Esophagus muscularis mucosa (tissue), 4 donors: ENCODE measurements at regions not wholly inside any gene's neighbourhood (a gene's known extent, or its start where the extent isn't known, plus 50 kb on each side); places are given as distances from the start of the nearest gene placed in this dataset.

Experiments
- DNase-seq: peaks from one replicate; pipeline ENCODE4 v3.0.0-alpha.2; 2017; ENCODE audit errors: extremely low spot score
- H3K27ac ChIP-seq, 4 donors: fragments of 200-600 bp; sonication (generic); replicated peaks in 1 of 4; 1 replicate in 3 of 4; 2 replicates in 1 of 4; pipeline ENCODE4 v1.5.1; 2016 to 2019; ENCODE audit warnings: mild to moderate bottlenecking in 1 of 4
- H3K27me3 ChIP-seq, 4 donors: fragments of 200-600 bp; sonication (generic); one replicate each; pipeline versions ENCODE4 v1.5.1 to v1.6.0; 2016 to 2019
- H3K36me3 ChIP-seq, 4 donors: fragments of 200-600 bp; sonication (generic); one replicate each; pipeline ENCODE4 v1.5.1; 2016 to 2019
- H3K4me1 ChIP-seq, 4 donors: fragments of 200-600 bp; sonication (generic); one replicate each; pipeline ENCODE4 v1.5.1; 2016 to 2019
- H3K4me3 ChIP-seq, 4 donors: fragments of 200-600 bp; sonication (generic); 1 replicate in 2 of 4; 2 replicates in 2 of 4; pipeline ENCODE4 v1.5.1; 2016 to 2019; ENCODE audit warnings: mild to moderate bottlenecking in 4 of 4, moderate library complexity in 1 of 4
- H3K9me3 ChIP-seq, 4 donors: fragments of 200-600 bp; sonication (generic); 1 replicate in 3 of 4; 2 replicates in 1 of 4; pipeline ENCODE4 v1.5.1; 2016 to 2019
- EP300 ChIP-seq: sonication (generic); formaldehyde crosslinking; IDR thresholded peaks from one replicate; pipeline ENCODE4 v1.6.1; 2017; ENCODE audit warnings: antibody characterized with exemption
- POLR2A ChIP-seq: fragments of 450-650 bp; IDR thresholded peaks from one replicate; pipeline ENCODE4 v1.6.1; 2017; ENCODE audit warnings: antibody characterized with exemption, moderate library complexity, mild to moderate bottlenecking, low read depth
- POLR2AphosphoS5 ChIP-seq, 2 donors: sonication (generic); formaldehyde crosslinking; IDR thresholded peaks; one replicate each; pipeline ENCODE4 v1.6.1; 2017; ENCODE audit warnings: antibody characterized with exemption in 2 of 2
- WGBS: methylation state at CpG from one replicate; pipeline ENCODE4 v1.1.5; 2018; 5-methylcytosine and 5-hydroxymethylcytosine counted together
- intact Hi-C: fragments of 100-400 bp; cut with DNase I; formaldehyde crosslinking; loops from one replicate; pipeline ENCODE4 v1.15.1; 2023
- TF ChIP-seq, protein P1 (sequence below), 3 experiments: fragments of 200-600 bp in 2 of 3; fragments of 450-650 bp in 1 of 3; sonication (generic) in 2 of 3; IDR thresholded peaks; one replicate each; pipeline ENCODE4 v1.5.1; 2017 to 2019; ENCODE audit warnings: antibody characterized with exemption in 3 of 3, mild to moderate bottlenecking in 2 of 3, moderate library complexity in 1 of 3

DNA sequence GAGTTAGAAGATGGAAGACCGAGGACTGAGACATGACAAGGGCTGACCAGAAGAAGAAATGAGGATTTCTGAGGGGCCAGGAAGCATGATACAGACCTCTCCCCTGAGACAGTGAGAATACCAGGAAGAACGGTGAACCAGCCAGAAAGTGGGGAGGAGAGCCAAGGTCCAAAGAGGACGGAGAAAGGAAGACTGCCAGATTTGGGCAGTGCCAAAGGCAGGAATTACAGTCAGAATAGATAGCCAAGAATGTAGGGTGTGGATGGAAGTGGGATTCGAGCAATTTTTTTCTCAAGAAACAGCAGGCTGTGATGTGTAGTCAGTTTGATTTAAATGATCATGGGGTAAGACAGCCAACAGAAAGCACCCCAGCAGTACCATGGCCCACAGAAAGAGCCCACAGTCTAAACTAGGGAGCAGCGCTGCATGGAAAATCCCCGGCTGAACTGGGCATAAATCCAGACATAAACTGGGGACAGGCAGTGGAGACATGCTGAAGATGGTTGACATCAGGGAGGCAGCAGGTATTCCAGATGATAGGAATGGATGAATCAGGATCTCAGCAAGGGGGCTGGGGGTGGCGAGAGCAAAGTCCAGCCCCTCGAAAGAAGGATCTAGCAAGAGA lies 67.3 kb upstream of the BARX2 start:
- TF ChIP-seq EP300 (no peak), POLR2A (no peak), POLR2AphosphoS5 (IDR thresholded peaks at IDR 0.05) (no peak)
- TF ChIP-seq, protein P1, sequence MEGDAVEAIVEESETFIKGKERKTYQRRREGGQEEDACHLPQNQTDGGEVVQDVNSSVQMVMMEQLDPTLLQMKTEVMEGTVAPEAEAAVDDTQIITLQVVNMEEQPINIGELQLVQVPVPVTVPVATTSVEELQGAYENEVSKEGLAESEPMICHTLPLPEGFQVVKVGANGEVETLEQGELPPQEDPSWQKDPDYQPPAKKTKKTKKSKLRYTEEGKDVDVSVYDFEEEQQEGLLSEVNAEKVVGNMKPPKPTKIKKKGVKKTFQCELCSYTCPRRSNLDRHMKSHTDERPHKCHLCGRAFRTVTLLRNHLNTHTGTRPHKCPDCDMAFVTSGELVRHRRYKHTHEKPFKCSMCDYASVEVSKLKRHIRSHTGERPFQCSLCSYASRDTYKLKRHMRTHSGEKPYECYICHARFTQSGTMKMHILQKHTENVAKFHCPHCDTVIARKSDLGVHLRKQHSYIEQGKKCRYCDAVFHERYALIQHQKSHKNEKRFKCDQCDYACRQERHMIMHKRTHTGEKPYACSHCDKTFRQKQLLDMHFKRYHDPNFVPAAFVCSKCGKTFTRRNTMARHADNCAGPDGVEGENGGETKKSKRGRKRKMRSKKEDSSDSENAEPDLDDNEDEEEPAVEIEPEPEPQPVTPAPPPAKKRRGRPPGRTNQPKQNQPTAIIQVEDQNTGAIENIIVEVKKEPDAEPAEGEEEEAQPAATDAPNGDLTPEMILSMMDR (IDR thresholded peaks at IDR 0.05): no peak
- Histone ChIP-seq H3K27me3 (peaks cover 0 to 24% (median 0%) of the 10 kb centered on the region in 4 donors), H3K4me1 (peaks cover 0 to 6% (median 1%) of the 10 kb centered on the region in 4 donors), H3K9me3 (no peaks in the 10 kb centered on the region), H3K4me3 (no peak overlapping the region), H3K27ac (no peak overlapping the region), H3K36me3 (no peaks in the 10 kb centered on the region)
- intact Hi-C loops: no loop called here
- WGBS: 80% methylated on average over 8 of the region's 8 CpGs
- no peak for DNase-seq

- TF ChIP-seq POLR2AphosphoS5 (IDR thresholded peaks at IDR 0.05) (no peak), POLR2A (no peak), EP300 (no peak)
- TF ChIP-seq, protein P1 (IDR thresholded peaks at IDR 0.05): no peak
- no peaks in the 10 kb centered on the region for H3K9me3 ChIP-seq
- H3K4me3 ChIP-seq: no peak overlapping the region
- intact Hi-C loops: no loop called here
- no peaks in the 10 kb centered on the region for H3K4me1 ChIP-seq
- no peaks in the 10 kb centered on the region for H3K36me3 ChIP-seq
- no peak for DNase-seq
- H3K27me3 ChIP-seq: peaks cover 0 to 24% (median 0%) of the 10 kb centered on the region in 4 donors
- H3K27ac ChIP-seq: no peak overlapping the region
- WGBS: 83% methylated on average over 3 of the region's 3 CpGs
Observed at GRCh38 chr11:129307162-129307561, 68.5 kb upstream of the BARX2 start.

- Histone ChIP-seq H3K9me3 (no peaks in the 10 kb centered on the region), H3K27ac (no peak overlapping the region), H3K36me3 (no peaks in the 10 kb centered on the region), H3K4me1 (no peaks in the 10 kb centered on the region), H3K27me3 (peaks cover 0 to 22% (median 0%) of the 10 kb centered on the region in 4 donors), H3K4me3 (no peak overlapping the region)
- intact Hi-C loops: no loop called here
- DNase-seq: no peak
- WGBS: 76% methylated on average over 6 of the region's 6 CpGs
- TF ChIP-seq POLR2A (no peak), POLR2AphosphoS5 (IDR thresholded peaks at IDR 0.05) (no peak), EP300 (no peak)
- TF ChIP-seq, protein P1 (IDR thresholded peaks at IDR 0.05): no peak
Observed at GRCh38 chr11:129302386-129303101, 73.1 kb upstream of the BARX2 start.

DNA sequence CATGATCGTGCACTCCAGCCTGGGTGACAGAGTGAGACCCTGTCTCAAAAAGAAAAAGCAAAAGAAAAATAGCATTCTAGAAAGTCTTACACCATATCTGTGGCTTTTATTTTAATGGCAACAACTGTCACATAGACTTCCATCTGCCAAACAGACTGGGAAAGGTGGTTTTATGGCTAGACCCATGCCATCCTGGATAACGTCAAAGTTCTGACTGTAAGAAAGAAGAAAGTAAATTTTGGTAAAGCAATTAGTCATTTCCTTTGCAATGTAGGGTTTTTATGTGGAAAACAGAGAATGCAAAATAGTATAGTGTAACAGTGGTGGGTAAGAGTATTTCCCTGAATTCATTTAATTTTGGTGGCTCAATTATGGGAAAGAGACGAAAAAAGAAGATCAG lies 75.5 kb upstream of the BARX2 start:
- no peaks in the 10 kb centered on the region for H3K36me3 ChIP-seq
- no peaks in the 10 kb centered on the region for H3K4me1 ChIP-seq
- intact Hi-C loops: no loop called here
- no peak for DNase-seq
- peaks cover 0 to 17% (median 0%) of the 10 kb centered on the region in 4 donors for H3K27me3 ChIP-seq
- no peak overlapping the region for H3K27ac ChIP-seq
- TF ChIP-seq POLR2A (no peak), EP300 (no peak), POLR2AphosphoS5 (IDR thresholded peaks at IDR 0.05) (no peak)
- TF ChIP-seq, protein P1 (IDR thresholded peaks at IDR 0.05): no peak
- WGBS: 79% methylated on average over 3 of the region's 3 CpGs
- H3K4me3 ChIP-seq: no peak overlapping the region
- no peaks in the 10 kb centered on the region for H3K9me3 ChIP-seq
